HG02623 (cell line): ENCODE measurements at regions not wholly inside any gene's neighbourhood (a gene's known extent, or its start where the extent isn't known, plus 50 kb on each side); places are given as distances from the start of the nearest gene placed in this dataset.
"Not testable (repeated sequence)": the region's sequence is repeated elsewhere in the genome, so short reads cannot be mapped to it uniquely, and the experiment has no call there.

Experiments used
- ATAC-seq: cut with Tn5 transposase; IDR thresholded peaks from one replicate; pipeline ENCODE4 v1.9.1; 2021; ENCODE audit warnings: moderate library complexity; ENCODE audit not compliant: unreplicated experiment

DNA sequence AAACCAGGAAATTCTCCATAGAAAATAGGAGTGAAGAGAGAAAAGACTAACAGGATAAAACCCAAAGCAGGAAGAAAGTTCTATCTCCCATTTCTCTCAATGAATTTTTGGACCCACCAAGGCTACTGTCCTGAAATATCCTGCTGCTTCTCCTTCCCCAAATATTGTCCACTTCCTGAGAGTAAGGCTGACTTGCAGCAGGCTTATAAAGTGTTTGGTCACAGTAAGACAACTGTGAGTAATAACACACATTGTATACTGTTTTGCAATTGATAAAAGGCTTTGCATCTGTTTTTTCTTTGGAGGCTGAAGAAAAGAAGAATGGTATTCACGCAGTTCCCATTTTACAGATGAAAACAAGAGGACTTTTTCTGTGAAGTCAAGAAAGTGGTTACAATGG is 52.8 kb downstream of the FOXD4L6 start:
- not testable (repeated sequence) for ATAC-seq

DNA sequence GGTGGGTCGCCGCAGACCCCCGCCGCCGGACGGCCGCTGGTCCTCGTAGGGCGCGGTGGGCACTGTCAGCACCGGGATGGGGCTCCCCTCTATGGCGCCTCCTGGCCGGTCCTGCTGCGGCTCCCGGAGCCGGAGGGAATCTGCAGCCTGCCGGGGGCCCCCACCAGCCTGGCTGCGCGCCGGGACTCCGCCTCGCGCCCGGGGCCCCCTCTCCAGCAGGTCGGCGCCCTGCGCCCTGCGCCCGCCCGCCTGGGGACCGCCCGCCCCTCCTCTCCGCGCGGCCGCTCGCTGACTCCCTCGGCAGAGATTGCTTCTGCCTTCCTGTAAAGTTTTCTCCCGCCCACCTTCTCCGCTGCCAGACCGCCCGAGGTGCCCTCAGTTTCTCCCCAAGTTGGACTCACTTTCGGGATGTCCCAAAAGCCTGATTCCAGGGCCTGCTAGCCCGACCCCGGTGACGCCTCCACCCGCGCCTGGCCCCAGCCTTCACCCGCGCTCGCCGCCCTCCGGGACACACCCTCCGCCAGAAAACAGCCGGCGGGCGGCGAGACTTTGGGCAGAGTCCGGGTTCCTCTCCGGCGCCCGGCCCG is 54.0 kb downstream of the FOXD4L6 start:
- peak; percentile 59 for ATAC-seq

DNA sequence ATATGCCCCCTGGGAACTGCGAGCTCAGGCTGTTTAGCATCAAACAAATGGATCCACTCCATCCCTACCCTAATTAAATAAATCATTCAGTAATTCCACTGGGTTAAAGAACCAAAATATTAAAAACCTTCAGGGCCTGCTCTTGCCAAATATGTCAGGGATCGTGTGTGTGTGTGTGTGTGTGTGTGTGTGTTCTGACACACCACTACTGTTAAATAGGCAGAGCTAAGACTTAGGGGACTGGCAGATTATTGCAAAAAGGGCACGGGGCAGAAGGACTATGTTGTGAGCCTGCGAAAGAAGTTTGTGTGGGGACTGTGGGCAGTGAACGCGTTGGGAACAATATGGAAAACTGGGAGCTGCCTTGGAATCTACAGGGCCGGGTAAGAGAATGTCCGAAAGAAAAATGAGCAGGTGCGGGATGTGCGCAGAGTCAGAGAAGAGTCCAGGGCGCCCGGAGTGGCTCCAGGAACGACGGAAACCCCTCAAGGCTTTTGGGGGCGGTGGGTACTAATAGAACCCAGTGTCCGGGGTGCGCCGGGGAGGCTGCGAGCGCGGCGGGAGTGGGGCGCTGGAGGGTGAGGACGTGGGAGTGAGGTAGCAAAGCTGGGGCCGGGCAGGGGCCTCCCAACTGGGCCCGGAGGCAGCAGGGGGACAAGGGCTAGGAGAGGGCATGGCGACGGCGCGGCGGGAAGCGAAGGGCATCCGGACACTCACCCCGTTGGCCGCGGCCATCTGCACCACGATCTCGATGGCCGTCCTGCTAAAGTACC is 54.8 kb downstream of the FOXD4L6 start:
- not testable (repeated sequence) for ATAC-seq

DNA sequence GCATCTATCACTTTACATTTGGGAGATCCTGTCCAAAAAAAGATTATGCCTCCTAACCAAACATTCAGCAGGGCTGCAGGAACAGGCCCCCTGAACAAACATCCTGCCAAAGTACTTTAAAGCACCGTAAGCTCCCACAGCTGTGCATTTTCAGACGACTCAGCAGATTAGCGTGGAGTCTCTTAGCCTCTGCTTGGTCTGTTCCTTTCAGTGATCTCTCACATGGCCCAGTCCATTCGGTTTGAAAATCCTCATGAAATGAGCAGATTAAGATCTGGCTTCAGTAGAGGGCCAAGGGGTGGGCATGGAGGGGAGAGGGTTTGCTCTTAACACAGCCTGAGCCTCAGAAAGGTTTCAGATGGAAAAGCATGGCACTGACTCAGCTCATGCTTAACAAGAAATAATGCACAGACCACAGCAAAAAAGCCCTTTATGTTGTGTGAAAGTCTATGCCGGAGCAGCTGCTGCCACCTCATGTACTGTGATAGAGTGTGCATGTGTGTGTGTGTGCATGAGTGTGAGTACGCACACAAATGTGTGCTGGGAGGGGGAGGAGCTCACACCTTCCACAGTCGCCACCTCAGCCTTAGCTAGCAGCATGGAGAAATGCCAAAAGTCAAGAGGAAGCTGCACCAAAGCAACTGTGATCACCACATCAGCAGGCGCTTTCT is 64.2 kb downstream of the FOXD4L6 start:
- ATAC-seq: peak; percentile 86

DNA sequence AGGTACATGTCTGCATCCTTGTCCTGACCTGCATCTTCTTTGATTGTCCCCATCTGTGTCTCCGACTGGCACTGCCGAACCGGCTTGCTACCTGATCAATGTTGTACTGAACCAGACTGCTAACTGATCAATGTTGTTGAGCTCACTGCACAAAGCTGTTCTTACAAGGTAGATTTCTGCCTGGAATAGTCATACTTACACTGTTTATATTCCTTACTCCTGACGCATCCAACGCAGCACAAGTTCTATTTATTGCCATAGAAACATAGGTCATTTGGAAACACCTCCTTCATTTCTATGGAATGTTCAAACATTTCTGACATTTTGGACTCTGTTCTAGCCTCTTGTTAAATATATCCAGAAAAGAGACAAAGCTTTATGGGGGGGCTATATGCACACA is 65.2 kb downstream of the FOXD4L6 start:
- not testable (repeated sequence) for ATAC-seq

DNA sequence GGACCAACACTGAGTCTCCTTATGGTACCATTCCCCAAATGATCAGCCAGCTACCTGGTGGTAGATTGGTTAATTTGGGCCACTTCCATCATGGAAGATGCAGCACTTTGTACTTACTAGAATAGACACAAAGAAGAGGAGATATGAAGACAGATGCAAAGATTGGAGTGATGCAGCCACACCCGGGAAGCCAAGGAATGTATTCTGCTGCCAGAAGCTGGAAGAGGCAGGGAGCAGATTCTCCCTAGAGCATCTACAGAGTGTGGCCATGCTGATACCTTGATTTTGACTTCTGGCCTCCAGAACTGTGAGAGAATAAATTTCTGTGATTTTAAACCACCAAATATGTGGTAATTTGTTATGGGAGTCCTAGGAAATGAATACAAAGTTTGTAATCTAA is 68.9 kb downstream of the FOXD4L6 start:
- not testable (repeated sequence) for ATAC-seq

DNA sequence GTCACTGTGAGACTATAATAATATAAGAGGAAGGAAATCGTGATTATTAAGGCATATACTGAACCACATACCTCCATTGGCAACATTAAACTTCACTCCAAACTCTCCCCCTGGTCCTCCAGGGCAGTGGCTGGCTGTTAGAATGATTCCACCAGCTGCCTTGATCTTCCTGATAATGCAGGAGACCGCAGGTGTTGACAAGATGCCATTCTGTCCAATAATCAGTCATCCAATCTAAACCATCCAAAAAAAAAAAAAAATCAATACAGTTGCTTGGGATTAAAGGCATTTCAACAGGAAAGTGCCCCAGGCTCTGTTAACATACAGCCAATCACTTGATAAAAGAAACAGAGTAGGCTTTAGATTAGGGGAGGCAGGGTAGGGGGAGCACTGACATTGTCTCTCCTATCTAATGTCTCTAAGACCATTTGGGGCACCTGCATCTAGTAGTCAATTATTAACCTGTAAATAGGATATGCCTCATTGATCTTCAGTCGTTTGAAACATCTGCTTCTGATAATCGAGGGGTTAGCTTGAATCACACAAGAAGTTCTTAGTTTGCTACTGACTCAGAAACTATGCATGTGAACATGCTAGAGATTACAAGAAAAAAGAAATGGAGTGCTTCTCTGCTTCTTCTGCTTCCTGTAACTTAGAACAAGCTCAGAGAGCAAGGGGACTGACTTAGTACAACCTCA is 74.7 kb downstream of the FOXD4L6 start:
- ATAC-seq: peak; percentile 73

DNA sequence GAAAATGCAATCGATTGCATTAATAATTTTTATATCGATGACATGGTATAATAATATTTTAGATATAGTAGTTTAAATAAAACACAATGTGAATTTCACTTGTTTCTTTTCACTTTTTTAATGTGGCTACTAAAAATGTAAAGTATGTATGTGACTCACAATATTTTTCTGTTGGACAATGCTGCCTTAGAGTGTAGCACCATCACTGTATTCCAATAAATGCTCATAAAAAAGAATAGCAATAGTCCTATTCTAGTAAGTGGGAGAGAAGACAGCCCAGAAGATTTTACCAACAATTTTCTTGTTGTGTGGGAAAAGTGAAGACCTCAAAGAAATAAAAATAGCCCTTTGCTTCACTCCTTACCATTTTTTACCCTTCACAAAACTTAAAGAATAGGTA is 79.8 kb downstream of the FOXD4L6 start:
- ATAC-seq: not testable (repeated sequence)

DNA sequence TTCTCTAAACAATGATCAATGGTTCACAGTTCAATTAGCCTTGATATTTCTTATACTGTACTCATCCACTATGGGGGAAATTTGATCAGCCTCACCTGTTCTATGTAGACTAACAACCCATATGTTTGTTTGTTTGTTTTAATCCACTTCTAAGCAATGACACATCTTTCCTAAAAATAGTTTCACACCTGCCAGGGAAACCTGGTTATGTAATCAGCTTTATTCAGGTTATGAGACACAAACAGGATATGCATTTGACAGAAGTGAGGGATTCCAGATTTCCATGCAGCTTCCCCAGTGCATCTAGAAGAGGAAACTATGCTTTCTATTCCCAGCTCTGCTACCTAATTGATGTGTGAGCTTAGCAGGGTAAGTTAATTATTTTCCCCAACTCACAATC is 80.7 kb downstream of the FOXD4L6 start:
- ATAC-seq: not testable (repeated sequence)

DNA sequence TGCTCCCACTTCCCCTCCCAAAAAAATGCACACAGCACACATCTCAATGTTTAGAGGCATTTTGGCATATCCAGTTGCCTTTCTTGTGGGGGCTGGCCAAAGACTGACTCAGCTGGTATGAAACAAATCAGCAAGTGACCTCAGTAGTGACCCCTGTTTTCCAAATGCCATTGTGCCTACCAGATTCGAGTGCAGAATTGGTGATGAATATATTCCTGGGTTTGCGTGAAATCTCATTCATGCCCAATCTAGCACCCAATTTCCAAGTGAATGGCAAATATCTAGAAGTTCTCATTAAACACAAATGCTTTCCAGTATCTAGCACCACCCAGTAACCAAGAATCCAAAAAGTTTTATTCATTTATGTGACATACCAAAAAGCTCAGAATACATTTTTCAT is 83.6 kb downstream of the FOXD4L6 start:
- ATAC-seq: not testable (repeated sequence)

DNA sequence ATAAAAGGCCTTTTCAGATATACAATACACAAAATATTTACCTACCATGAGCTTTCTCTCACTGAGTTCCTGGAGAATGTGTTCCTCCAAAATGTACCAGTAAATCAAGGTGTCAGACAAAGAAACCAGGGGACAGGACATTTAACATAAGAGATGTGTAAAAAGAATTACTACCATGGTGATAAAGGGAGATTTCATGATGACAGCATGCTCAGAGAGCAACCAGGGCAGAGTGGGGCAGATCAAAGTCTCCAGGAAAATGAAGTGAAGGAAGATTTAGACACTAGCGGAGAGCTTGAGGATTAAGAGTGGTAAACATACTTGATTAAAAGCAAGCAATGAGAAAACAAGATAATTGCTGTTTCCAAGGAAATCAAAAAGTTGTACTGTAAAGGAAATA is 85.0 kb downstream of the FOXD4L6 start:
- ATAC-seq: not testable (repeated sequence)

DNA sequence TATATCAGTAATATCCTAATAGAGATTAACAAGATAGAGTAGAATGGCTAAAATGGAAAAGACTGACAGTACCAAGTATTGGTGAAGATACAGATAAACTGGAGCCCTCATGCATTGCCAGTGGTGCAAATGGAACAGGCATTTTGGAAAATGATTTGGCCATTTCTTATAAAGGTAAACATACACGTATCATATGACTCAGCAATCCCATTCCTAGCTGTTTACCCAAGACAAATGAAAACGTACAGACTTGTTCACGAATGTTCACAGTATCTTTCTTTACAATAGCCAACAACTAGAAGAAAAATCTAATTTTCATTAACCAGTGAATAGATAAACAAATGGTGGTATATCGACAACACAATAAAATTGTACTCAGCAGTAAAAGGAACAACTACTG is 86.4 kb downstream of the FOXD4L6 start:
- not testable (repeated sequence) for ATAC-seq

DNA sequence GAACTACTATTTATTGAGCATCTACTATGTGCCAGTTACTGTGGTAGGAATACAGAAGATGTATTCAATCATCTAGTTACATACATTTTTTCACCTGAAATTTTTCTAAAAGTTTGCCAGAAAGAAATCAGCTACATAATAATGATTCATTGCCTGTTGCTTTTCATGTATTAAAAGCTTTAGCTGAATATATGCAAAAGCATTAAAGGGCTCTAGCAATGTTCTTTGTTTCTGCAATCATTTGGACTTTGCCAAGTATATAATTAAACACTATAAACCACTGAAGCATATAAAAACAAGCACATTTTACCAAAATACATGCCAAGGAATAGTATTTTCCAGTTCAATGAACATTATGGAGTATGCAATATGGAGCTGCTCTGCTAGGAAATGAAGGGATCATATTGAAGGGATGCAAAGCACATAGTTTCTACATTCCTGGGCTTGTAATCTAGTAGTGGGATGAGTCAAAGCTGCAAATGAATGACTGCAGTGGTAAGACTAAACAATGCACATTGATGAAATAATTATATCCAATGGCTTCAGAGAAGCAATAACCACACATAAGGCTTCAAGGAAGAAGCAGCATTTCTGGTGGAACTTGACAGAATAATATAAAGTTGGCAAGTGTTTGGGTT is 87.7 kb downstream of the FOXD4L6 start:
- ATAC-seq: not testable (repeated sequence)

DNA sequence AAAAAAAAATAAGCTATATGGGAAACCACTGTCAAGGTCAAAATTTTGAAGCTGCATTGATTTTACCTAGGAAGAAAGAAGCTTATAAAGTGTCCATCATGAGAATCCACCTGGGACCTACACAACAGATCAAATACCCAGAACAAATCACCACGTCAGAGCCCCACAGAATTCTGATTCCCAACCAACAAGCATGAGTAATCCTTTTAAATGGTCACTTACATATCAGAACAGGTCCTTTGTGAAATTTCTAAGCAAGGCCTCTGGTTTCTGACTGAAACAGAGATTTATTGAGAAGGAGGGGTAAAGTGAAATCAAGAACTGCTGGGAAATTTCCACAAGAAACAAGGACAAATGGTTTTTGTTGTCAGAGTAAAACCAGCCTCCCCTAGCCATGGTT is 93.2 kb downstream of the FOXD4L6 start:
- ATAC-seq: not testable (repeated sequence)

DNA sequence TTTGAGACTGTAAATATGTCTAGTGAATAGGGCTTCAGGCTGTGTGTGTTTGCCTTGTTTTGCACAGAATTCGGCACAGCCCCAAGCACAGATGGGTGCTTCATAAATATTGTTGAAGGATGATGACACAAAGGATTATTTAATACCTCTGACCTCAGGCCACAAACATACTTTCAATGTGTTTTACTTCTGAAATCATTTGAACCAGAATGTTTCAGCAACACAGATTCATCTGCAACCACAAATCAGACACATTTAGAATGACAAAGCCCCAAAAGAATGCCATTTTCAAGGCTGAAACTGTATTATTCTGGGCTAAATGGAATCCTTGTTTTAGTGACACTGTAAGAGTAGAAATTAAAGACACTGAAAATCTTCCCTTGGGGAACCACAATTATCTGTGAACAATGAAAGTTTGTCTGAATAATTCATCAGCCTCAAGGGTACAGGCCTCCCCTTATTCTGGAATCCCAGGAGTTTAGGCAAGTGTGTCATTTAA is 93.7 kb downstream of the FOXD4L6 start:
- ATAC-seq: not testable (repeated sequence)

DNA sequence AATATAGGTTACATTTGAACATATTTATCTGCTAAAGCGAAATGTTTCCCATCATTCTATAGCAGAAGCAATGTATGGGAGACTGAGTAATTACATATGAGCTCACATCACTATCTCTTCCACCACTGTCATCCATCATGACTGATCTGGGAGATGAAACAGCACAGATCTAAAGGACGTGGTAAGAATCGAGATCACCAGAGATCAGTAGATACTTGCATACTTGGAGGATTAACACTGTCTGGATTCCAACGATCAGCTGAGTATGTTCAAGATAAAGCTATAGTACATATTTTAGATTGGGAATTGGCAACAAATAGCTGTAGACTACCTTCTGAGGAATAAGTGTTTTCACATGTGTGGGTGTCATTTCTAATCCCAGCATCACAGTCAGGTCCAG is 94.6 kb downstream of the FOXD4L6 start:
- ATAC-seq: not testable (repeated sequence)

DNA sequence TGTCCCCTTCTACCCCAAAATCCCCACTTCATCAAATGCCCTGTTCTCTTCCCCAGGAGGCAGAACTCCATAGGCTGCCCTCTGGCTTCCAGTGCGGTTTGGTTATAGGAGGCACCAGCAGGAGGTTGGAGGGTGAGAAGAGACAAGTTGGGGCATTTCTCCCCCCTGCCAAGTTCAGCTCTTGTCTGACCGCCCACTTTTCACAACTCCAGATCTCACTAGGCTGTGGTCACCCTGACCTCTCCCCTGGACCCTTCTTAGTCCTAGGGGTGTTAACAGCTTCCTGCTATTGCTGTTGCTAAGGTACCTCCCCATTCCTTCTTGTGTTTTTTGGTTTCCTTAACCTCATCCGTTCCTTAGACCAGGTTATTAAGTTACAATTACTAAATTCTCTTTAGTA is 95.1 kb downstream of the FOXD4L6 start:
- not testable (repeated sequence) for ATAC-seq

DNA sequence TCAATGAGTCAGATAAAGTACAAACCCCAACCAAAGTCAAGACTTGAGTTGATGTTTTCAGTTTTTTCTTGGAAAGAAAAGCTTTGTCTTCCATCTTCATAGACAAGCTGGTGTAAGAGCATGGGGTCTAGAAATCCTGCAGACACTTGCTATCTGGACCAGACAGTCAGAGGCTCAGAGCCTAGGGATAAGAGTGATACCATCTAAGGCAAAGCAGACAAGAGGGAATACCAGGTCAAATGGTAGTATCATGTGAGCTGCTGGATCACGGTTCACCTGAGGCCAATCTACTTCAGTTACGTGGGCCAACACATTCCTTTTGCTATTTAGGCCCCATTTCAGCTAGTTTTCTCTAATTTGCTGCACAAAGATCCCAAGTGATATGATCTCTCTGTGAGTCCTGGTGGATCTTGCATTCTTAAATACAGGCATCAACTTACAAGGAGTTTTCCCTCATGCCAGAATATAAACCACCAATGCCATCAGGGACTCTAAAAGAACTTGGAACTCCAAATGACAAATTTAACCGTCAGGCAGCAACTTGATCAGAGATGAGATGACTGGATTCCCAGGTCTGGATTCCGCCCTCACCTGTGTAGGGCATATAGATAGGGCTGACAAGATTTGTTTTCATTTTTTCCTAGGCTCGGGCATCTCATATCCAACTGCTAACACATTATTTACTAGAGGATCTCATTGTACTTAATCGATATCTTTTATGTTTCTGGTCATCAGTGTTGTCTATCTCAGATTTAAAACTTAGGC is 101.4 kb downstream of the FOXD4L6 start:
- not testable (repeated sequence) for ATAC-seq

DNA sequence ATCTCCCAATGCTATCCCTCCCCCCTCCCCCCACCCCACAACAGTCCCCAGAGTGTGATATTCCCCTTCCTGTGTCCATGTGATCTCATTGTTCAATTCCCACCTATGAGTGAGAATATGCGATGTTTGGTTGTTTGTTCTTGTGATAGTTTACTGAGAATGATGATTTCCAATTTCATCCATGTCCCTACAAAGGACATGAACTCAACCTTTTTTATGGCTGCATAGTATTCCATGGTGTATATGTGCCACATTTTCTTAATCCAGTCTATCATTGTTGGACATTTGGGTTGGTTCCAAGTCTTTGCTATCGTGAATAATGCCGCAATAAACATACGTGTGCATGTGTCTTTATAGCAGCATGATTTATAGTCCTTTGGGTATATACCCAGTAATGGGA is 106.1 kb downstream of the FOXD4L6 start:
- not testable (repeated sequence) for ATAC-seq
